Mesenchymal stem cell (in vitro differentiated cells and primary cell): ENCODE measurements at regions not wholly inside any gene's neighbourhood (a gene's known extent, or its start where the extent isn't known, plus 50 kb on each side); places are given as distances from the start of the nearest gene placed in this dataset.

Experiments
- DNase-seq: peaks from one replicate; pipeline ENCODE4 v3.0.0-alpha.2; 2013
- H2AFZ ChIP-seq: one replicate; pipeline ENCODE4 v1.6.1; 2013; ENCODE audit warnings: low read depth, mild to moderate bottlenecking, control low read depth, inconsistent platforms, low read length, moderate library complexity
- H2AK5ac ChIP-seq: 2 replicates; pipeline ENCODE4 v1.6.1; 2013; ENCODE audit warnings: low read length, moderate library complexity, mild to moderate bottlenecking, inconsistent platforms; ENCODE audit not compliant: severe bottlenecking
- H2BK120ac ChIP-seq: one replicate; pipeline ENCODE4 v1.6.1; 2013; ENCODE audit warnings: low read depth, mild to moderate bottlenecking, inconsistent platforms, low read length, moderate library complexity
- H2BK12ac ChIP-seq, 2 experiments: one replicate each; pipeline ENCODE4 v1.6.1; 2013; ENCODE audit warnings: inconsistent platforms in 2 of 2, low read length in 2 of 2, mild to moderate bottlenecking in 2 of 2, moderate library complexity in 2 of 2, control low read depth in 1 of 2
- H2BK15ac ChIP-seq: one replicate; pipeline ENCODE4 v1.6.1; 2013; ENCODE audit warnings: mild to moderate bottlenecking, low read depth, inconsistent platforms; ENCODE audit not compliant: poor library complexity, severe bottlenecking
- H2BK5ac ChIP-seq: 2 replicates; pipeline ENCODE4 v1.6.1; 2013; ENCODE audit warnings: low read depth, mild to moderate bottlenecking, low read length, control low read depth, inconsistent platforms; ENCODE audit not compliant: poor library complexity, severe bottlenecking
- H3K14ac ChIP-seq, 2 experiments: one replicate each; pipeline ENCODE4 v1.6.1; 2013; ENCODE audit warnings: inconsistent platforms in 2 of 2, low read length in 2 of 2, control low read depth in 1 of 2, mild to moderate bottlenecking in 1 of 2, moderate library complexity in 1 of 2
- H3K18ac ChIP-seq, 2 experiments: one replicate each; pipeline ENCODE4 v1.6.1; 2013; ENCODE audit warnings: inconsistent platforms in 2 of 2, low read length in 2 of 2, control low read depth in 1 of 2, low read depth in 1 of 2, mild to moderate bottlenecking in 1 of 2
- H3K23ac ChIP-seq, 2 experiments: one replicate each; pipeline ENCODE4 v1.6.1; 2013; ENCODE audit warnings: inconsistent platforms in 2 of 2, low read length in 2 of 2, mild to moderate bottlenecking in 2 of 2, moderate library complexity in 2 of 2, control low read depth in 1 of 2
- H3K27ac ChIP-seq: 2 replicates; pipeline ENCODE4 v1.5.1; 2013; ENCODE audit warnings: mild to moderate bottlenecking, moderate library complexity, low read length, control low read depth, inconsistent platforms; ENCODE audit not compliant: poor library complexity, severe bottlenecking
- H3K27me3 ChIP-seq, 2 experiments: 2 replicates each; pipeline versions ENCODE4 v1.6.1 to v1.7.0; 2013; ENCODE audit warnings: low read length in 2 of 2, mild to moderate bottlenecking in 2 of 2, moderate library complexity in 2 of 2, control low read depth in 1 of 2, inconsistent platforms in 1 of 2; ENCODE audit not compliant: control insufficient read depth in 1 of 2, insufficient read depth in 1 of 2
- H3K36me3 ChIP-seq, 2 experiments: 2 replicates each; pipeline versions ENCODE4 v1.6.1 to v1.7.0; 2013; ENCODE audit warnings: low read length in 2 of 2, control low read depth in 1 of 2, inconsistent platforms in 1 of 2, low read depth in 1 of 2, mild to moderate bottlenecking in 1 of 2; ENCODE audit not compliant: insufficient read depth in 2 of 2, control insufficient read depth in 1 of 2
- H3K4ac ChIP-seq, 2 experiments: one replicate each; pipeline ENCODE4 v1.6.1; 2013; ENCODE audit warnings: inconsistent platforms in 2 of 2, low read length in 2 of 2, mild to moderate bottlenecking in 2 of 2, moderate library complexity in 2 of 2, control low read depth in 1 of 2, low read depth in 1 of 2
- H3K4me1 ChIP-seq: 2 replicates; pipeline ENCODE4 v1.6.1; 2013; ENCODE audit warnings: low read depth, low read length, control low read depth; ENCODE audit not compliant: control insufficient read depth, insufficient read depth
- H3K4me2 ChIP-seq: 2 replicates; pipeline ENCODE4 v1.6.1; 2013; ENCODE audit warnings: low read length, mild to moderate bottlenecking, inconsistent platforms; ENCODE audit not compliant: poor library complexity, severe bottlenecking
- H3K4me3 ChIP-seq, 2 experiments: 2 replicates each; pipeline versions ENCODE4 v1.5.1 to v1.7.0; 2013; ENCODE audit warnings: low read length in 2 of 2, mild to moderate bottlenecking in 2 of 2, control low read depth in 1 of 2, low read depth in 1 of 2; ENCODE audit not compliant: insufficient read depth in 1 of 2
- H3K79me1 ChIP-seq: replicated peaks from 2 replicates; pipeline ENCODE4 v1.6.1; 2013; ENCODE audit warnings: mild to moderate bottlenecking, control low read depth, low read length, inconsistent platforms; ENCODE audit not compliant: poor library complexity, severe bottlenecking
- H3K9ac ChIP-seq: 2 replicates; pipeline ENCODE4 v1.7.0; 2013; ENCODE audit warnings: mild to moderate bottlenecking, low read length, moderate library complexity
- H3K9me3 ChIP-seq: 2 replicates; pipeline ENCODE4 v1.7.0; 2013; ENCODE audit warnings: mild to moderate bottlenecking, low read length; ENCODE audit not compliant: control insufficient read depth
- H4K8ac ChIP-seq: one replicate; pipeline ENCODE4 v1.6.1; 2013; ENCODE audit warnings: inconsistent platforms, mild to moderate bottlenecking, low read length, moderate library complexity
- H4K91ac ChIP-seq: one replicate; pipeline ENCODE4 v1.6.1; 2013; ENCODE audit warnings: mild to moderate bottlenecking, low read length, inconsistent platforms
- WGBS: methylation state at CpG from one replicate; pipeline ENCODE4 v1.1.7; 2013; ENCODE audit warnings: mixed read lengths; 5-methylcytosine and 5-hydroxymethylcytosine counted together

- Histone ChIP-seq H3K23ac (no peak overlapping the region), H3K27ac (no peak overlapping the region), H3K9me3 (no peaks in the 10 kb centered on the region), H3K14ac (no peak overlapping the region), H4K91ac (peak overlapping the region; percentile 56), H2AFZ (no peak overlapping the region), H2BK12ac (no peak overlapping the region), H3K9ac (no peak overlapping the region), H3K18ac (no peak overlapping the region), H3K4me2 (no peak overlapping the region), H2AK5ac (no peak overlapping the region), H2BK5ac (no peak overlapping the region), H2BK15ac (no peak overlapping the region), H3K4me3 (no peak overlapping the region), H2BK120ac (no peak overlapping the region), H3K79me1 (peaks cover 15% of the 10 kb centered on the region), H3K4me1 (peaks cover 12% of the 10 kb centered on the region), H3K27me3 (no peaks in the 10 kb centered on the region), H3K4ac (no peak overlapping the region), H3K36me3 (peaks cover 0 to 10% of the 10 kb centered on the region in 2 experiments), H4K8ac (no peak overlapping the region)
- 93% methylated on average over 40 of the region's 40 CpGs for WGBS
- no peak for DNase-seq
These were observed 117.1 kb upstream of the GSE1 start for GRCh38 chr16:85495823-85496538.

- H4K91ac ChIP-seq, result peak overlapping the region; percentile 66
- no peak overlapping the region for H2AFZ ChIP-seq
- H2BK120ac ChIP-seq, result no peak overlapping the region
- no peak overlapping the region for H3K4me3 ChIP-seq
- H3K36me3 ChIP-seq, result peaks cover 0 to 10% of the 10 kb centered on the region in 2 experiments
- 82% methylated on average over 16 of the region's 17 CpGs for WGBS
- H3K4me2 ChIP-seq, result no peak overlapping the region
- no peak overlapping the region for H2BK12ac ChIP-seq
- peak overlapping the region; percentile 45 for H2BK15ac ChIP-seq
- H2AK5ac ChIP-seq, result no peak overlapping the region
- H3K9me3 ChIP-seq, result no peaks in the 10 kb centered on the region
- H3K27ac ChIP-seq, result no peak overlapping the region
- no peaks in the 10 kb centered on the region for H3K27me3 ChIP-seq
- H3K14ac ChIP-seq, result no peak overlapping the region
- no peak overlapping the region for H3K18ac ChIP-seq
- peaks cover 6% of the 10 kb centered on the region for H3K4me1 ChIP-seq
- H2BK5ac ChIP-seq, result no peak overlapping the region
- peaks cover 11% of the 10 kb centered on the region for H3K79me1 ChIP-seq
- DNase-seq, result no peak
- H3K9ac ChIP-seq, result no peak overlapping the region
- no peak overlapping the region for H4K8ac ChIP-seq
- H3K23ac ChIP-seq, result no peak overlapping the region
- no peak overlapping the region for H3K4ac ChIP-seq
These were observed 115.4 kb upstream of the GSE1 start for GRCh38 chr16:85497622-85498314.

- DNase-seq, result no peak
- peak overlapping the region; percentile 66 for H4K91ac ChIP-seq
- no peak overlapping the region for H3K23ac ChIP-seq
- H2BK120ac ChIP-seq, result no peak overlapping the region
- H3K9ac ChIP-seq, result no peak overlapping the region
- no peak overlapping the region for H3K4me3 ChIP-seq
- H3K14ac ChIP-seq, result no peak overlapping the region
- H2BK15ac ChIP-seq, result no peak overlapping the region
- no peak overlapping the region for H3K4me2 ChIP-seq
- peaks cover 10% of the 10 kb centered on the region for H3K79me1 ChIP-seq
- no peaks in the 10 kb centered on the region for H3K27me3 ChIP-seq
- H3K4ac ChIP-seq, result no peak overlapping the region
- H2BK12ac ChIP-seq, result no peak overlapping the region
- no peak overlapping the region for H2BK5ac ChIP-seq
- no peak overlapping the region for H2AK5ac ChIP-seq
- no peak overlapping the region for H2AFZ ChIP-seq
- no peaks in the 10 kb centered on the region for H3K9me3 ChIP-seq
- WGBS, result 89% methylated on average over 8 of the region's 8 CpGs
- H3K36me3 ChIP-seq, result peaks cover 0 to 12% of the 10 kb centered on the region in 2 experiments
- no peak overlapping the region for H3K18ac ChIP-seq
- no peak overlapping the region for H3K27ac ChIP-seq
- H4K8ac ChIP-seq, result no peak overlapping the region
- peaks cover 6% of the 10 kb centered on the region for H3K4me1 ChIP-seq
These were observed 114.5 kb upstream of the GSE1 start for GRCh38 chr16:85498607-85499006.

DNA sequence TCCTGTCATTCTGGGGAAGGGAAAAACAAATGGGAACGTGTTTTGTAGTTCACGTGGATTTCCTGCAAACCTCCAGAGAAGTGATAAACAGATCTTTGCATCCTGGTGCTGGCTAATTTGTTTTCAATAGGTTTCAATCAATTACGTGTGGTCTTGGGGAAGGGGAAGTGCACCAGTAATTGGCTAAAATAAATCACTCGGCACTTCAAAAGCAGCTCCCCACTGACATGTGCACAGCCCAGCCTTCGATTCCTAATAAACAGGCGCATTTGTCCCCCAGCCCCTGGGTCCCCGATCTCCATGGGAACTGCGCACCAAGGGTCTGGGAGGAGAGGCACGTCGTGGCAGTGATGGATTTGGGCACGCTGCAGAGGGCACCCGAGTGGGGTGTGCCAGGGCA, 112.9 kb upstream of the GSE1 start:
- no peak overlapping the region for H3K4me3 ChIP-seq
- H2BK5ac ChIP-seq, result no peak overlapping the region
- H4K8ac ChIP-seq, result peak overlapping the region; percentile 9
- H2BK120ac ChIP-seq, result no peak overlapping the region
- H3K18ac ChIP-seq, result no peak overlapping the region
- H4K91ac ChIP-seq, result no peak overlapping the region
- no peak for DNase-seq
- H3K4me2 ChIP-seq, result no peak overlapping the region
- H3K23ac ChIP-seq, result no peak overlapping the region
- no peak overlapping the region for H2AK5ac ChIP-seq
- no peak overlapping the region for H3K4ac ChIP-seq
- H3K27ac ChIP-seq, result no peak overlapping the region
- no peaks in the 10 kb centered on the region for H3K9me3 ChIP-seq
- WGBS, result 63% methylated on average over 11 of the region's 12 CpGs
- H3K36me3 ChIP-seq, result peaks cover 0 to 12% of the 10 kb centered on the region in 2 experiments
- no peak overlapping the region for H2AFZ ChIP-seq
- H3K14ac ChIP-seq, result no peak overlapping the region
- H3K27me3 ChIP-seq, result no peaks in the 10 kb centered on the region
- H3K9ac ChIP-seq, result no peak overlapping the region
- peaks cover 6% of the 10 kb centered on the region for H3K4me1 ChIP-seq
- no peak overlapping the region for H2BK15ac ChIP-seq
- no peak overlapping the region for H2BK12ac ChIP-seq
- H3K79me1 ChIP-seq, result peaks cover 8% of the 10 kb centered on the region
